ENCODE measurements at regions not wholly inside any gene's neighbourhood (a gene's known extent, or its start where the extent isn't known, plus 50 kb on each side); places are given as distances from the start of the nearest gene placed in this dataset.

GRCh38 chr13:97122381-97122996 is 99.6 kb upstream of the MBNL2 start:
- Histone ChIP-seq H3K36me3 (ENCODE audit: control insufficient read depth, insufficient read depth, low read length) (no peaks in the 10 kb centered on the region), H3K27me3 (ENCODE audit: control insufficient read depth, insufficient read depth, low read length) (no peaks in the 10 kb centered on the region), H3K9me3 (ENCODE audit: control insufficient read depth, insufficient read depth, low read length) (no peaks in the 10 kb centered on the region), H3K27ac (ENCODE audit: low read depth, low read length) (no peak overlapping the region), H3K4me1 (ENCODE audit: control insufficient read depth, insufficient read depth, low read length) (peaks cover 24% of the 10 kb centered on the region), H3K4me3 (ENCODE audit: low read depth, low read length) (no peak overlapping the region), H3K9ac (ENCODE audit: low read depth, low read length) (no peak overlapping the region)

- Histone ChIP-seq H3K9ac (ENCODE audit: low read depth, low read length) (no peak overlapping the region), H3K36me3 (ENCODE audit: control insufficient read depth, insufficient read depth, low read length) (no peaks in the 10 kb centered on the region), H3K27ac (ENCODE audit: low read depth, low read length) (no peak overlapping the region), H3K9me3 (ENCODE audit: control insufficient read depth, insufficient read depth, low read length) (no peaks in the 10 kb centered on the region), H3K27me3 (ENCODE audit: control insufficient read depth, insufficient read depth, low read length) (no peaks in the 10 kb centered on the region), H3K4me3 (ENCODE audit: low read depth, low read length) (no peak overlapping the region), H3K4me1 (ENCODE audit: control insufficient read depth, insufficient read depth, low read length) (peaks cover 29% of the 10 kb centered on the region)
Observed at GRCh38 chr13:97124206-97124605, 97.9 kb upstream of the MBNL2 start.

GRCh38 chr13:97124915-97125809 is 97.0 kb upstream of the MBNL2 start:
- H3K36me3 ChIP-seq (ENCODE audit: control insufficient read depth, insufficient read depth, low read length): no peaks in the 10 kb centered on the region
- H3K27me3 ChIP-seq (ENCODE audit: control insufficient read depth, insufficient read depth, low read length): no peaks in the 10 kb centered on the region
- H3K4me3 ChIP-seq (ENCODE audit: low read depth, low read length): no peak overlapping the region
- H3K27ac ChIP-seq (ENCODE audit: low read depth, low read length): no peak overlapping the region
- H3K9me3 ChIP-seq (ENCODE audit: control insufficient read depth, insufficient read depth, low read length): no peaks in the 10 kb centered on the region
- H3K4me1 ChIP-seq (ENCODE audit: control insufficient read depth, insufficient read depth, low read length): peaks cover 29% of the 10 kb centered on the region
- no peak overlapping the region for H3K9ac ChIP-seq (ENCODE audit: low read depth, low read length)

GRCh38 chr13:97125810-97126738 is 96.1 kb upstream of the MBNL2 start:
- H3K9me3 ChIP-seq (ENCODE audit: control insufficient read depth, insufficient read depth, low read length): no peaks in the 10 kb centered on the region
- peaks cover 29% of the 10 kb centered on the region for H3K4me1 ChIP-seq (ENCODE audit: control insufficient read depth, insufficient read depth, low read length)
- H3K27ac ChIP-seq (ENCODE audit: low read depth, low read length): no peak overlapping the region
- no peaks in the 10 kb centered on the region for H3K27me3 ChIP-seq (ENCODE audit: control insufficient read depth, insufficient read depth, low read length)
- H3K36me3 ChIP-seq (ENCODE audit: control insufficient read depth, insufficient read depth, low read length): no peaks in the 10 kb centered on the region
- no peak overlapping the region for H3K4me3 ChIP-seq (ENCODE audit: low read depth, low read length)
- no peak overlapping the region for H3K9ac ChIP-seq (ENCODE audit: low read depth, low read length)

GRCh38 chr13:97127842-97128241 is 94.3 kb upstream of the MBNL2 start:
- no peaks in the 10 kb centered on the region for H3K36me3 ChIP-seq (ENCODE audit: control insufficient read depth, insufficient read depth, low read length)
- H3K27me3 ChIP-seq (ENCODE audit: control insufficient read depth, insufficient read depth, low read length): no peaks in the 10 kb centered on the region
- H3K9ac ChIP-seq (ENCODE audit: low read depth, low read length): no peak overlapping the region
- H3K4me3 ChIP-seq (ENCODE audit: low read depth, low read length): no peak overlapping the region
- peaks cover 29% of the 10 kb centered on the region for H3K4me1 ChIP-seq (ENCODE audit: control insufficient read depth, insufficient read depth, low read length)
- H3K27ac ChIP-seq (ENCODE audit: low read depth, low read length): no peak overlapping the region
- H3K9me3 ChIP-seq (ENCODE audit: control insufficient read depth, insufficient read depth, low read length): no peaks in the 10 kb centered on the region

GRCh38 chr13:97130190-97130589 is 91.9 kb upstream of the MBNL2 start:
- Histone ChIP-seq H3K9ac (ENCODE audit: low read depth, low read length) (no peak overlapping the region), H3K9me3 (ENCODE audit: control insufficient read depth, insufficient read depth, low read length) (no peaks in the 10 kb centered on the region), H3K4me1 (ENCODE audit: control insufficient read depth, insufficient read depth, low read length) (peaks cover 22% of the 10 kb centered on the region), H3K27me3 (ENCODE audit: control insufficient read depth, insufficient read depth, low read length) (no peaks in the 10 kb centered on the region), H3K4me3 (ENCODE audit: low read depth, low read length) (no peak overlapping the region), H3K36me3 (ENCODE audit: control insufficient read depth, insufficient read depth, low read length) (no peaks in the 10 kb centered on the region), H3K27ac (ENCODE audit: low read depth, low read length) (no peak overlapping the region)

GRCh38 chr13:97131447-97131846 is 90.7 kb upstream of the MBNL2 start:
- peaks cover 12% of the 10 kb centered on the region; the same call in 1 of the 2 replicates for H3K4me1 ChIP-seq (ENCODE audit: control insufficient read depth, insufficient read depth, low read length)
- no peak overlapping the region for H3K4me3 ChIP-seq (ENCODE audit: low read depth, low read length)
- H3K27me3 ChIP-seq (ENCODE audit: control insufficient read depth, insufficient read depth, low read length): no peaks in the 10 kb centered on the region
- H3K9ac ChIP-seq (ENCODE audit: low read depth, low read length): no peak overlapping the region
- no peak overlapping the region for H3K27ac ChIP-seq (ENCODE audit: low read depth, low read length)
- H3K36me3 ChIP-seq (ENCODE audit: control insufficient read depth, insufficient read depth, low read length): no peaks in the 10 kb centered on the region
- H3K9me3 ChIP-seq (ENCODE audit: control insufficient read depth, insufficient read depth, low read length): no peaks in the 10 kb centered on the region

- no peak overlapping the region for H3K27ac ChIP-seq (ENCODE audit: low read depth, low read length)
- no peaks in the 10 kb centered on the region for H3K4me1 ChIP-seq (ENCODE audit: control insufficient read depth, insufficient read depth, low read length)
Observed at GRCh38 chr13:97133554-97133953, 88.6 kb upstream of the MBNL2 start.

GRCh38 chr13:97133955-97134354 is 88.2 kb upstream of the MBNL2 start:
- no peaks in the 10 kb centered on the region for H3K27me3 ChIP-seq (ENCODE audit: control insufficient read depth, insufficient read depth, low read length)
- no peaks in the 10 kb centered on the region for H3K36me3 ChIP-seq (ENCODE audit: control insufficient read depth, insufficient read depth, low read length)
- H3K9ac ChIP-seq (ENCODE audit: low read depth, low read length): no peak overlapping the region
- no peaks in the 10 kb centered on the region for H3K9me3 ChIP-seq (ENCODE audit: control insufficient read depth, insufficient read depth, low read length)
- H3K27ac ChIP-seq (ENCODE audit: low read depth, low read length): no peak overlapping the region
- H3K4me1 ChIP-seq (ENCODE audit: control insufficient read depth, insufficient read depth, low read length): no peaks in the 10 kb centered on the region
- H3K4me3 ChIP-seq (ENCODE audit: low read depth, low read length): no peak overlapping the region

More at GRCh38 chr13:97133554-97133953, 88.6 kb upstream of the MBNL2 start:
- Histone ChIP-seq H3K36me3 (ENCODE audit: control insufficient read depth, insufficient read depth, low read length) (no peaks in the 10 kb centered on the region), H3K4me3 (ENCODE audit: low read depth, low read length) (no peak overlapping the region), H3K9ac (ENCODE audit: low read depth, low read length) (no peak overlapping the region), H3K9me3 (ENCODE audit: control insufficient read depth, insufficient read depth, low read length) (no peaks in the 10 kb centered on the region), H3K27me3 (ENCODE audit: control insufficient read depth, insufficient read depth, low read length) (no peaks in the 10 kb centered on the region)

GRCh38 chr13:97134364-97135095 is 87.6 kb upstream of the MBNL2 start:
- Histone ChIP-seq H3K4me1 (ENCODE audit: control insufficient read depth, insufficient read depth, low read length) (no peaks in the 10 kb centered on the region), H3K9ac (ENCODE audit: low read depth, low read length) (no peak overlapping the region), H3K9me3 (ENCODE audit: control insufficient read depth, insufficient read depth, low read length) (no peaks in the 10 kb centered on the region), H3K27me3 (ENCODE audit: control insufficient read depth, insufficient read depth, low read length) (no peaks in the 10 kb centered on the region), H3K4me3 (ENCODE audit: low read depth, low read length) (no peak overlapping the region), H3K27ac (ENCODE audit: low read depth, low read length) (no peak overlapping the region), H3K36me3 (ENCODE audit: control insufficient read depth, insufficient read depth, low read length) (no peaks in the 10 kb centered on the region)

Data from HUES48 (cell line).